AML-193 (cell line): ENCODE measurements at regions not wholly inside any gene's neighbourhood (a gene's known extent, or its start where the extent isn't known, plus 50 kb on each side); places are given as distances from the start of the nearest gene placed in this dataset.
A peak's percentile ranks its signal among the peaks of the same experiment; 100 is the strongest.

Experiments
- DNase-seq, 2 experiments: peaks; one replicate each; lab custom pipeline; 2025; lab: John Stamatoyannopoulos, UW

- DNase-seq, result no peak
Observed at GRCh38 chr10:6342096-6342685, 139.5 kb downstream of the PFKFB3 start.

- no peak for DNase-seq
Observed at GRCh38 chr10:6343305-6344010, 140.7 kb downstream of the PFKFB3 start.

GRCh38 chr10:6345404-6345803 lies 142.7 kb downstream of the PFKFB3 start:
- DNase-seq, result no peak

GRCh38 chr10:6346631-6347030 lies 143.9 kb downstream of the PFKFB3 start:
- no peak for DNase-seq

GRCh38 chr10:6347391-6347951 lies 144.7 kb downstream of the PFKFB3 start:
- peak; percentile 14 to 30 for DNase-seq

GRCh38 chr10:6348096-6348874 lies 145.6 kb downstream of the PFKFB3 start:
- peak; percentile 90 to 94 for DNase-seq

GRCh38 chr10:6349846-6350535 lies 147.3 kb downstream of the PFKFB3 start:
- DNase-seq, result no peak

GRCh38 chr10:6350609-6351008 lies 147.9 kb downstream of the PFKFB3 start:
- DNase-seq, result no peak

GRCh38 chr10:6351495-6351894 lies 148.8 kb downstream of the PFKFB3 start:
- DNase-seq, result no peak

- no peak for DNase-seq
Observed at GRCh38 chr10:6353526-6353925, 150.8 kb downstream of the PFKFB3 start.

- DNase-seq, result no peak
Observed at GRCh38 chr10:6354168-6354772, 151.5 kb downstream of the PFKFB3 start.

- DNase-seq, result no peak
Observed at GRCh38 chr10:6356280-6356793, 153.6 kb downstream of the PFKFB3 start.

- DNase-seq, result no peak
Observed at GRCh38 chr10:6361869-6362268, 159.1 kb downstream of the PFKFB3 start.

GRCh38 chr10:6362879-6363278 lies 160.1 kb downstream of the PFKFB3 start:
- DNase-seq, result no peak

- peak in 1 of 2 experiments; percentile 12 for DNase-seq
Observed at GRCh38 chr10:6363511-6363910, 160.8 kb downstream of the PFKFB3 start.

- no peak for DNase-seq
Observed at GRCh38 chr10:6364283-6364682, 161.6 kb downstream of the PFKFB3 start.

GRCh38 chr10:6364893-6365292 lies 162.2 kb downstream of the PFKFB3 start:
- DNase-seq, result no peak

- no peak for DNase-seq
Observed at GRCh38 chr10:6365384-6365783, 162.7 kb downstream of the PFKFB3 start.
